K562 (cell line): ENCODE measurements at regions not wholly inside any gene's neighbourhood (a gene's known extent, or its start where the extent isn't known, plus 50 kb on each side); places are given as distances from the start of the nearest gene placed in this dataset.

Experiments
- AFF1 ChIP-seq, 2 experiments: fragments of 450-650 bp; IDR thresholded peaks; 2 replicates each; pipeline ENCODE4 v1.6.1; 2018; ENCODE audit warnings: mild to moderate bottlenecking in 2 of 2, low read depth in 1 of 2; ENCODE audit not compliant: partially characterized antibody in 2 of 2
- ARID1B ChIP-seq: fragments of 450-650 bp; IDR thresholded peaks from 2 replicates; pipeline ENCODE4 v1.6.1; 2016; ENCODE audit warnings: antibody characterized with exemption, mild to moderate bottlenecking, inconsistent platforms
- CREB3 ChIP-seq: fragments of 450-650 bp; conservative IDR thresholded peaks from 2 replicates; pipeline ENCODE4 v1.6.1; 2016; ENCODE audit warnings: missing genetic modification characterization, low read depth, mild to moderate bottlenecking, missing compliant biosample characterization, moderate library complexity
- GATAD2A ChIP-seq: fragments of 450-650 bp; IDR thresholded peaks from 2 replicates; pipeline ENCODE4 v1.6.1; 2017
- MAZ ChIP-seq, 2 experiments: fragments of 450-650 bp in 1 of 2; sonication (generic) in 1 of 2; formaldehyde crosslinking; IDR thresholded peaks in 1 of 2; conservative IDR thresholded peaks in 1 of 2; 2 replicates each; pipeline versions ENCODE4 v1.4.0 to v1.5.0; 2020; ENCODE audit warnings: mild to moderate bottlenecking in 1 of 2, missing genetic modification reagents in 1 of 2
- MEF2A ChIP-seq: IDR thresholded peaks from 2 replicates; pipeline ENCODE4 v1.6.1; 2011; ENCODE audit warnings: low read depth, mild to moderate bottlenecking, low read length, moderate library complexity; ENCODE audit not compliant: control insufficient read depth
- NFRKB ChIP-seq: fragments of 450-650 bp; IDR thresholded peaks from 2 replicates; pipeline ENCODE4 v1.6.1; 2016; ENCODE audit warnings: low read depth
- SMAD4 ChIP-seq: fragments of 250-450 bp; sonication (Bioruptor Pico); conservative IDR thresholded peaks from 2 replicates; pipeline ENCODE4 v1.8.0; 2021; ENCODE audit warnings: inconsistent platforms, mild to moderate bottlenecking, moderate library complexity
- SMARCE1 ChIP-seq: fragments of 450-650 bp; IDR thresholded peaks from 2 replicates; pipeline ENCODE4 v1.7.1; 2016; ENCODE audit warnings: mild to moderate bottlenecking
- SMC3 ChIP-seq: conservative IDR thresholded peaks from 2 replicates; pipeline ENCODE4 v1.6.1; 2011; ENCODE audit warnings: low read depth, low read length, improper control_type of control experiment; ENCODE audit not compliant: insufficient read depth
- TCF15 ChIP-seq: fragments of 250-450 bp; sonication (Bioruptor Pico); IDR thresholded peaks from 2 replicates; pipeline ENCODE4 v1.8.0; 2022; ENCODE audit warnings: moderate library complexity, mild to moderate bottlenecking, inconsistent platforms
- TCF7 ChIP-seq: sonication (generic); IDR thresholded peaks from 2 replicates; pipeline ENCODE4 v1.6.1; 2016; ENCODE audit warnings: antibody characterized with exemption, borderline replicate concordance
- THAP7 ChIP-seq: fragments of 250-450 bp; sonication (Bioruptor Pico); IDR thresholded peaks from 2 replicates; pipeline ENCODE4 v1.5.0; 2021
- THRA ChIP-seq: fragments of 450-650 bp; IDR thresholded peaks from 2 replicates; pipeline ENCODE4 v1.6.1; 2017; ENCODE audit warnings: mild to moderate bottlenecking, moderate library complexity
- ZBTB49 ChIP-seq: sonication (generic); formaldehyde crosslinking; IDR thresholded peaks from 2 replicates; pipeline ENCODE4 v1.8.0; 2022; ENCODE audit warnings: missing genetic modification reagents, mild to moderate bottlenecking, borderline replicate concordance

DNA sequence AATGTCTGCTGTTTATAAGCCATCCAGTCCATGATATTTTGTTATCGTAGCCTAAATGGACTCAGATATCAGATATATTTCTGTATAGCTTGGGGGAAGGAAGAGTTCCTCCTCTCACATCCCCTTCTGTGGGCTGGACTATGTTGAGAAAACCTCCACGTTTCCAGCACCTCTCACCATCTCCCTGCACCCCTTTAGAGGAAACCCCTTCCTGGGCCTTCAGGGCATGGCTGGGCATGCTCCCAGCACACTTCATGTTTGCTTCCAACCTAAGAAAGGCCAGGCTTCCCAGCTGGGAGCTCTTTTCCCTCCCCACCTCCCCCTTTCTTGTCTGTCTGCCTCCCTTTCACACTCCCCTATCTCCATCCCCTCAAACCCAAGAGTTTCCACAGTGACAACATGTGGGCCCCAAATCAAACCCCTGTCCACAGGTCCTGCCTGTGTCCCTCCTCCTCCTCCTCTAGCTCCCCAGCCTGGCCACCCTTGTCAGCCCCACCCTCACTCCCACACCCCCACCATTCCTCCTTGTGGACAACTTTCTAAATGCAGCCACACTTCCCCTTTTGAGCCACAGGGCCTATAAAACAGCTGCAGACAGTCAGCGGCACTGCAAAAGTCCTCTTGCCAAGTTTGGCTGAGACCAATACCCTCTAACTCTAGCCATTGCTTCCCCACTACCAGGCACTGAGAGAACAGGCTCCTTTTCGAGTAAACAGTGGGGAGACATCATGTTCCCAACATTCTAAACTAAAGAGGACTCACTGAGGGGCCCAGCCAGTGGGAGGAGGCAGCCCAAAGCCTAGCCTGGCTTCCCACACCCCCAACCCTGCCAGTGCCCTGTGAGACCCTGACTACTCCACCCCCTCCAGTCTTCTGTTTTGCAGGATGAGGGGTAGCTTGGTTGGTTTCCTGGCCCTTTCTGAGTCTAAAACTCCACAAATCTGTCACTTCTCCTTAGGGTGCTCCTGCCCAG, 120.5 kb downstream of the ZFP36L2 start (continued):
- TF ChIP-seq THRA (no peak), CREB3 (no peak), SMAD4 (CRISPR knock-in tag) (0 out of 2 replicates have a peak, but pooled peaks have one; percentile 22), NFRKB (0 out of 2 replicates have a peak, but pooled peaks have one; percentile 26), THAP7 (no peak), GATAD2A (no peak; the same call in 1 of the 2 replicates), MAZ (CRISPR knock-in tag; conservative IDR thresholded peaks at IDR 0.05 in 1 of 2, IDR thresholded peaks at IDR 0.05 in 1 of 2) (peak; percentile 60 to 89), MEF2A (no peak), TCF7 (no peak), TCF15 (no peak), ARID1B (peak; percentile 46; the same call in 1 of the 2 replicates), AFF1 (IDR thresholded peaks at IDR 0.05; ENCODE audit: low read depth in 1 of 2, partially characterized antibody in 2 of 2) (peak in 1 of 2 experiments; percentile 35), SMARCE1 (peak; percentile 42; the same call in 1 of the 2 replicates), ZBTB49 (CRISPR knock-in tag) (no peak), SMC3 (peak; percentile 56)
